Endothelial cell of umbilical vein (primary cell): ENCODE measurements at regions not wholly inside any gene's neighbourhood (a gene's known extent, or its start where the extent isn't known, plus 50 kb on each side); places are given as distances from the start of the nearest gene placed in this dataset.

ENCODE experiments used
- BruUV-seq: library from RNA; stranded (reverse); fragments of 400-500 nt; replicated peaks from 2 replicates; lab custom pipeline; 2021; lab: Mats Ljungman, UMichigan
- CTCF ChIA-PET: fragments of 300-600, 350-600 bp; sonication (Branson Sonifier 250); formaldehyde crosslinking; loops from one replicate; lab custom pipeline; 2021; ENCODE audit warnings: antibody characterized with exemption, inconsistent platforms; lab: Charles Lee
- POLR2A ChIA-PET: fragments of 300-600, 350-600 bp; sonication (Branson Sonifier 250); formaldehyde crosslinking; loops from one replicate; lab custom pipeline; 2021; ENCODE audit warnings: antibody characterized with exemption, inconsistent platforms; lab: Charles Lee
- DNase-seq: peaks from one replicate; pipeline ENCODE4 v3.0.0-alpha.2; 2011; ENCODE audit warnings: low read depth, low spot score
- FAIRE-seq: peaks from 2 replicates; lab custom pipeline; 2011; peaks lifted over from hg19 to GRCh38; lab: Jason Lieb, UNC
- H2AFZ ChIP-seq: 2 replicates; pipeline ENCODE4 v1.6.0; 2012; ENCODE audit warnings: low read depth, low read length, control low read depth, inconsistent platforms
- H3K27ac ChIP-seq: 2 replicates; pipeline ENCODE4 v1.5.1; 2011; ENCODE audit warnings: low read depth, mild to moderate bottlenecking, control low read depth, low read length, moderate library complexity; ENCODE audit not compliant: insufficient read depth
- H3K27me3 ChIP-seq, 2 experiments: 2 replicates each; pipeline versions ENCODE4 v1.6.0 to v1.6.1; 2011; ENCODE audit warnings: low read length in 2 of 2, mixed read lengths in 1 of 2; ENCODE audit not compliant: control insufficient read depth in 2 of 2, insufficient read depth in 2 of 2
- H3K36me3 ChIP-seq, 2 experiments: 2 replicates in 1 of 2; 3 replicates in 1 of 2; pipeline ENCODE4 v1.5.1; 2011; ENCODE audit warnings: low read length in 2 of 2, mild to moderate bottlenecking in 1 of 2, moderate library complexity in 1 of 2; ENCODE audit not compliant: control insufficient read depth in 2 of 2, insufficient read depth in 2 of 2; ENCODE audit errors: extremely low read depth in 1 of 2
- H3K4me1 ChIP-seq: 3 replicates; pipeline ENCODE4 v1.5.1; 2011; ENCODE audit warnings: mild to moderate bottlenecking, low read length; ENCODE audit not compliant: control insufficient read depth, insufficient read depth; ENCODE audit errors: extremely low read depth
- H3K4me2 ChIP-seq: 2 replicates; pipeline ENCODE4 v1.6.1; 2011; ENCODE audit warnings: low read length, control low read depth, mixed read lengths; ENCODE audit not compliant: insufficient read depth
- H3K4me3 ChIP-seq, 3 experiments: fragments of 200-600 bp in 1 of 3; sonication (generic), shearing (Covaris generic) in 1 of 3; replicated peaks in 1 of 3; 2 replicates each; pipeline ENCODE4 v1.5.1; 2011 to 2016; ENCODE audit warnings: control low read depth in 3 of 3, low read length in 3 of 3, mild to moderate bottlenecking in 2 of 3, inconsistent platforms in 1 of 3, low read depth in 1 of 3, moderate library complexity in 1 of 3; ENCODE audit not compliant: insufficient read depth in 1 of 3
- H3K79me2 ChIP-seq: 2 replicates; pipeline ENCODE4 v1.6.0; 2012; ENCODE audit warnings: low read length, inconsistent platforms; ENCODE audit not compliant: control insufficient read depth, insufficient read depth
- H3K9ac ChIP-seq: replicated peaks from 2 replicates; pipeline ENCODE3; 2011; ENCODE audit warnings: low read length, control low read depth; ENCODE audit not compliant: insufficient read depth; ENCODE audit errors: extremely low read depth
- H3K9me1 ChIP-seq: replicated peaks from 3 replicates; pipeline ENCODE4 v1.6.0; 2011; ENCODE audit warnings: mild to moderate bottlenecking, low read length; ENCODE audit not compliant: control insufficient read depth, insufficient read depth; ENCODE audit errors: extremely low read depth
- H3K9me3 ChIP-seq: replicated peaks from 2 replicates; pipeline ENCODE4 v1.5.1; 2012; ENCODE audit warnings: low read length, inconsistent platforms; ENCODE audit not compliant: control insufficient read depth, insufficient read depth
- H4K20me1 ChIP-seq: replicated peaks from 2 replicates; pipeline ENCODE3; 2011; ENCODE audit warnings: mild to moderate bottlenecking, low read length; ENCODE audit not compliant: control insufficient read depth, insufficient read depth; ENCODE audit errors: extremely low read depth
- CTCF ChIP-seq, 2 donors: IDR thresholded peaks; 1 replicate in 1 of 2; 2 replicates in 1 of 2; pipeline ENCODE4 v1.5.1; 2011; ENCODE audit warnings: low read length in 2 of 2, mild to moderate bottlenecking in 2 of 2, moderate library complexity in 2 of 2, control low read depth in 1 of 2, inconsistent platforms in 1 of 2, low read depth in 1 of 2; ENCODE audit not compliant: insufficient read depth in 1 of 2; ENCODE audit errors: extremely low read depth in 1 of 2
- EZH2 ChIP-seq: IDR thresholded peaks from 2 replicates; pipeline ENCODE4 v1.6.1; 2012; ENCODE audit warnings: borderline replicate concordance, low read depth, mild to moderate bottlenecking, moderate library complexity, low read length, inconsistent platforms; ENCODE audit not compliant: severe bottlenecking
- FOS ChIP-seq: IDR thresholded peaks from 2 replicates; pipeline ENCODE4 v1.6.1; 2011; ENCODE audit warnings: mild to moderate bottlenecking, low read length, moderate library complexity, borderline replicate concordance; ENCODE audit not compliant: insufficient read depth
- GATA2 ChIP-seq: IDR thresholded peaks from 2 replicates; pipeline ENCODE4 v1.7.0; 2011; ENCODE audit warnings: low read depth, mild to moderate bottlenecking, moderate library complexity, mixed read lengths, low read length; ENCODE audit not compliant: insufficient read length, insufficient read depth
- JUN ChIP-seq: IDR thresholded peaks from 2 replicates; pipeline ENCODE4 v1.6.1; 2011; ENCODE audit warnings: borderline replicate concordance, low read depth; ENCODE audit not compliant: insufficient read length, insufficient read depth
- MAX ChIP-seq: IDR thresholded peaks from 2 replicates; pipeline ENCODE4 v1.6.1; 2011; ENCODE audit not compliant: insufficient read depth, insufficient read length
- MYC ChIP-seq: IDR thresholded peaks from one replicate; pipeline ENCODE4 v1.6.1; 2011; ENCODE audit warnings: mild to moderate bottlenecking, low read depth, low read length
- POLR2A ChIP-seq: IDR thresholded peaks from 2 replicates; pipeline ENCODE4 v1.6.1; 2012; ENCODE audit warnings: low read depth, mild to moderate bottlenecking, control low read depth, low read length
- POLR2AphosphoS5 ChIP-seq: IDR thresholded peaks from 2 replicates; pipeline ENCODE4 v1.6.1; 2012; ENCODE audit warnings: low read depth, mild to moderate bottlenecking, control low read depth, low read length, moderate library complexity; ENCODE audit not compliant: insufficient read depth
- dilution Hi-C: fragments of 300-500 bp; cut with MboI; formaldehyde crosslinking; loops from one replicate; pipeline ENCODE4 v1.15.0; 2019; ENCODE audit warnings: low sequenced_read_pairs; ENCODE audit not compliant: extremely low pct_ligation_motif_present
- intact Hi-C: fragments of 100-400 bp; cut with micrococcal nuclease; formaldehyde crosslinking; loops from one replicate; pipeline ENCODE4 v1.10.0; 2022

GRCh38 chr4:123846092-123846491, 449.5 kb downstream of the SPRY1 start:
- intact Hi-C loops, result no loop called here
- CTCF ChIA-PET, result interaction anchor here (1.0 kb wide), 1 partner anchor 11 kb away, joined by 3 read pairs; no protein-coding TSS in a partner anchor
- Histone ChIP-seq H2AFZ (no peak overlapping the region), H3K4me2 (no peak overlapping the region), H3K27ac (no peak overlapping the region), H4K20me1 (no peaks in the 10 kb centered on the region), H3K4me3 (no peak overlapping the region), H3K9me1 (no peaks in the 10 kb centered on the region), H3K27me3 (no peaks in the 10 kb centered on the region), H3K36me3 (no peaks in the 10 kb centered on the region), H3K4me1 (no peaks in the 10 kb centered on the region), H3K9me3 (no peaks in the 10 kb centered on the region), H3K79me2 (no peaks in the 10 kb centered on the region), H3K9ac (no peak overlapping the region)
- no TSS peak for BruUV-seq
- no peak for TF ChIP-seq GATA2
- TF ChIP-seq CTCF (IDR thresholded peaks at IDR 0.05; ENCODE audit: extremely low read depth in 1 of 2, insufficient read depth in 1 of 2, low read depth in 1 of 2, low read length in 2 of 2), result no peak
- no peak for TF ChIP-seq POLR2A
- TF ChIP-seq FOS, result no peak
- no peak for TF ChIP-seq JUN
- TF ChIP-seq POLR2AphosphoS5, result no peak
- TF ChIP-seq EZH2, result no peak
- TF ChIP-seq MAX, result no peak
- no peak for TF ChIP-seq MYC
- dilution Hi-C loops, result no loop called here
- POLR2A ChIA-PET, result no interaction called here
- FAIRE-seq (no peak), DNase-seq (no peak)
